A549 (cell line): ENCODE measurements at regions not wholly inside any gene's neighbourhood (a gene's known extent, or its start where the extent isn't known, plus 50 kb on each side); places are given as distances from the start of the nearest gene placed in this dataset.

Experiments
- CBX8 ChIP-seq: fragments of 200-600 bp; sonication (generic); IDR thresholded peaks from 2 replicates; pipeline ENCODE4 v1.6.1; 2016
- CTCF ChIP-seq: fragments of >200 bp; sonication (Bioruptor Twin); formaldehyde crosslinking; IDR thresholded peaks from 3 replicates; pipeline ENCODE4 v1.5.1; 2016
- ESRRA ChIP-seq: fragments of 150-350 bp; IDR thresholded peaks from 2 replicates; pipeline ENCODE4 v1.6.1; 2014; ENCODE audit warnings: mild to moderate bottlenecking, low read length, borderline replicate concordance
- FOSL2 ChIP-seq, 2 experiments: fragments of 450-650 bp in 1 of 2; fragments of >200 bp in 1 of 2; sonication (Bioruptor Twin) in 1 of 2; formaldehyde crosslinking; IDR thresholded peaks; 2 replicates each; pipeline versions ENCODE4 v1.5.0 to v1.6.1; 2016 to 2020; ENCODE audit warnings: mild to moderate bottlenecking in 1 of 2, moderate library complexity in 1 of 2
- KDM1A ChIP-seq: fragments of 200-600 bp; sonication (generic); IDR thresholded peaks from 2 replicates; pipeline ENCODE4 v1.6.1; 2016; ENCODE audit warnings: low read depth, mild to moderate bottlenecking
- POLR2A ChIP-seq: IDR thresholded peaks from 2 replicates; pipeline ENCODE4 v1.6.1; 2012; ENCODE audit warnings: mild to moderate bottlenecking, low read length
- RFX5 ChIP-seq: fragments of 450-650 bp; IDR thresholded peaks from 2 replicates; pipeline ENCODE4 v1.7.1; 2014; ENCODE audit warnings: antibody characterized with exemption, mild to moderate bottlenecking, moderate library complexity
- TP53 ChIP-seq: fragments of 250-450 bp; sonication (Bioruptor Pico); IDR thresholded peaks from 2 replicates; pipeline ENCODE4 v1.5.0; 2021; ENCODE audit warnings: mild to moderate bottlenecking, moderate library complexity
- ZSCAN20 ChIP-seq: fragments of 250-450 bp; sonication (Bioruptor Pico); IDR thresholded peaks from 2 replicates; pipeline ENCODE4 v1.8.0; 2022; ENCODE audit warnings: mild to moderate bottlenecking, moderate library complexity
- TF ChIP-seq, protein P1 (sequence below): fragments of >200 bp; sonication (Bioruptor Twin); formaldehyde crosslinking; IDR thresholded peaks from 2 replicates; pipeline ENCODE4 v1.6.1; 2016
- TF ChIP-seq, protein P2 (sequence below): fragments of 200-600 bp; sonication (generic); IDR thresholded peaks from 2 replicates; pipeline ENCODE4 v1.6.1; 2016; ENCODE audit warnings: antibody characterized with exemption, mild to moderate bottlenecking, moderate library complexity

DNA sequence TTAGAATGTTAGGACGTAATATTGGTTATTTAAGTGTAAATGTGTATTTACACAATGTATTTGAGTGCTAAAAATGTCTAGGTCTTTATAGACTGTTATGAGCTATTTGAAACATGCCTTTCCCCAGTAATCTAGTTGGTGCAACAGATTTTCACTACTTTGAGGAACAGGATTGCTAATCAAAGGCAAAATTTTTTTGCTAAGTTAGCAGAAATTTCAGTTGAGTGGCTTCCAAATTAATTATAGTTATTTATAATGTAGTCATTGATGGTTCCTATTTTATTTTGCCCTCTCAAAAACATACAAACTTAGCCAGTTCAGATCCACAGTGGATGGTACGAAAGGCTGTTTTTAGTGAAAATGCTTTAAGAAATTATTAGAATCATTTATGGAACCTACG, 78.7 kb upstream of the LYZL2 start:
- no peak for TF ChIP-seq CBX8
- no peak for TF ChIP-seq ZSCAN20 (CRISPR knock-in tag)
- TF ChIP-seq ESRRA: no peak
- TF ChIP-seq, protein P1, sequence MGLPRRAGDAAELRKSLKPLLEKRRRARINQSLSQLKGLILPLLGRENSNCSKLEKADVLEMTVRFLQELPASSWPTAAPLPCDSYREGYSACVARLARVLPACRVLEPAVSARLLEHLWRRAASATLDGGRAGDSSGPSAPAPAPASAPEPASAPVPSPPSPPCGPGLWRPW: no peak
- no peak for TF ChIP-seq CTCF
- TF ChIP-seq RFX5: no peak
- TF ChIP-seq KDM1A: no peak
- no peak for TF ChIP-seq FOSL2 (IDR thresholded peaks at IDR 0.05)
- TF ChIP-seq FOSL2 (CRISPR knock-in tag; IDR thresholded peaks at IDR 0.05): no peak
- no peak for TF ChIP-seq POLR2A
- TF ChIP-seq, protein P2, sequence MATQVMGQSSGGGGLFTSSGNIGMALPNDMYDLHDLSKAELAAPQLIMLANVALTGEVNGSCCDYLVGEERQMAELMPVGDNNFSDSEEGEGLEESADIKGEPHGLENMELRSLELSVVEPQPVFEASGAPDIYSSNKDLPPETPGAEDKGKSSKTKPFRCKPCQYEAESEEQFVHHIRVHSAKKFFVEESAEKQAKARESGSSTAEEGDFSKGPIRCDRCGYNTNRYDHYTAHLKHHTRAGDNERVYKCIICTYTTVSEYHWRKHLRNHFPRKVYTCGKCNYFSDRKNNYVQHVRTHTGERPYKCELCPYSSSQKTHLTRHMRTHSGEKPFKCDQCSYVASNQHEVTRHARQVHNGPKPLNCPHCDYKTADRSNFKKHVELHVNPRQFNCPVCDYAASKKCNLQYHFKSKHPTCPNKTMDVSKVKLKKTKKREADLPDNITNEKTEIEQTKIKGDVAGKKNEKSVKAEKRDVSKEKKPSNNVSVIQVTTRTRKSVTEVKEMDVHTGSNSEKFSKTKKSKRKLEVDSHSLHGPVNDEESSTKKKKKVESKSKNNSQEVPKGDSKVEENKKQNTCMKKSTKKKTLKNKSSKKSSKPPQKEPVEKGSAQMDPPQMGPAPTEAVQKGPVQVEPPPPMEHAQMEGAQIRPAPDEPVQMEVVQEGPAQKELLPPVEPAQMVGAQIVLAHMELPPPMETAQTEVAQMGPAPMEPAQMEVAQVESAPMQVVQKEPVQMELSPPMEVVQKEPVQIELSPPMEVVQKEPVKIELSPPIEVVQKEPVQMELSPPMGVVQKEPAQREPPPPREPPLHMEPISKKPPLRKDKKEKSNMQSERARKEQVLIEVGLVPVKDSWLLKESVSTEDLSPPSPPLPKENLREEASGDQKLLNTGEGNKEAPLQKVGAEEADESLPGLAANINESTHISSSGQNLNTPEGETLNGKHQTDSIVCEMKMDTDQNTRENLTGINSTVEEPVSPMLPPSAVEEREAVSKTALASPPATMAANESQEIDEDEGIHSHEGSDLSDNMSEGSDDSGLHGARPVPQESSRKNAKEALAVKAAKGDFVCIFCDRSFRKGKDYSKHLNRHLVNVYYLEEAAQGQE: no peak
- TF ChIP-seq TP53: no peak
